Activated CD8-positive, alpha-beta memory T cell treated with anti-CD3 and anti-CD28 coated beads for 1 hour (primary cell): ENCODE measurements at regions not wholly inside any gene's neighbourhood (a gene's known extent, or its start where the extent isn't known, plus 50 kb on each side); places are given as distances from the start of the nearest gene placed in this dataset.
A peak's percentile ranks its signal among the peaks of the same experiment; 100 is the strongest.

Source experiments
- DNase-seq, 2 donors: peaks; one replicate each; pipeline ENCODE4 v3.0.0-alpha.2; 2020; ENCODE audit warnings: low read depth in 1 of 2; ENCODE audit errors: extremely low read depth in 1 of 2

GRCh38 chr1:101290922-101291561 is 54.2 kb downstream of the S1PR1 start:
- no peak for DNase-seq

GRCh38 chr1:101291562-101292380 is 55.0 kb downstream of the S1PR1 start:
- DNase-seq = no peak

- DNase-seq = peak in 1 of 2 donors; percentile 27
Measured at GRCh38 chr1:101293461-101294051, 56.7 kb downstream of the S1PR1 start.

- DNase-seq = no peak
Measured at GRCh38 chr1:101295209-101295608, 58.4 kb downstream of the S1PR1 start.

- no peak for DNase-seq
Measured at GRCh38 chr1:101298663-101299062, 61.8 kb downstream of the S1PR1 start.

- DNase-seq = no peak
Measured at GRCh38 chr1:101299141-101299540, 62.3 kb downstream of the S1PR1 start.

- no peak for DNase-seq
Measured at GRCh38 chr1:101299710-101300109, 62.9 kb downstream of the S1PR1 start.

- DNase-seq = no peak
Measured at GRCh38 chr1:101300916-101301315, 64.1 kb downstream of the S1PR1 start.

- DNase-seq = no peak
Measured at GRCh38 chr1:101301446-101302057, 64.7 kb downstream of the S1PR1 start.

- DNase-seq = no peak
Measured at GRCh38 chr1:101302831-101303511, 66.2 kb downstream of the S1PR1 start.

GRCh38 chr1:101307985-101308689 is 71.3 kb downstream of the S1PR1 start:
- no peak for DNase-seq

GRCh38 chr1:101308935-101309333 is 72.1 kb downstream of the S1PR1 start:
- DNase-seq = no peak

- peak; percentile 52 to 67 for DNase-seq
Measured at GRCh38 chr1:101309334-101310311, 72.8 kb downstream of the S1PR1 start.

- no peak for DNase-seq
Measured at GRCh38 chr1:101310506-101310905, 73.7 kb downstream of the S1PR1 start.

GRCh38 chr1:101311146-101311920 is 74.5 kb downstream of the S1PR1 start:
- DNase-seq = no peak

- DNase-seq = no peak
Measured at GRCh38 chr1:101312147-101312546, 75.3 kb downstream of the S1PR1 start.

GRCh38 chr1:101313356-101313755 is 76.5 kb downstream of the S1PR1 start:
- DNase-seq = no peak

GRCh38 chr1:101314244-101314643 is 77.4 kb downstream of the S1PR1 start:
- DNase-seq = no peak
